ENCODE measurements at regions not wholly inside any gene's neighbourhood (a gene's known extent, or its start where the extent isn't known, plus 50 kb on each side); places are given as distances from the start of the nearest gene placed in this dataset.

GRCh38 chr17:72379516-72379915 lies 258.7 kb downstream of the SOX9 start:
- no peak for TF ChIP-seq CTCF (IDR thresholded peaks at IDR 0.05; ENCODE audit: unreplicated experiment)
- Mint-ChIP-seq H3K9me3 (ENCODE audit: unreplicated experiment) (no peaks in the 10 kb centered on the region), H3K27ac (ENCODE audit: unreplicated experiment) (no peak overlapping the region), H3K36me3 (ENCODE audit: low read depth, unreplicated experiment) (no peaks in the 10 kb centered on the region), H3K4me1 (ENCODE audit: unreplicated experiment) (peaks cover 4% of the 10 kb centered on the region), H3K27me3 (ENCODE audit: unreplicated experiment) (peaks cover 1% of the 10 kb centered on the region), H3K4me3 (ENCODE audit: unreplicated experiment) (no peak overlapping the region)
- no peak for DNase-seq (ENCODE audit: low spot score)

GRCh38 chr17:72380120-72380519 lies 259.3 kb downstream of the SOX9 start:
- Mint-ChIP-seq H3K9me3 (ENCODE audit: unreplicated experiment) (no peaks in the 10 kb centered on the region), H3K27me3 (ENCODE audit: unreplicated experiment) (peaks cover 1% of the 10 kb centered on the region), H3K4me1 (ENCODE audit: unreplicated experiment) (peaks cover 4% of the 10 kb centered on the region), H3K4me3 (ENCODE audit: unreplicated experiment) (no peak overlapping the region), H3K27ac (ENCODE audit: unreplicated experiment) (no peak overlapping the region), H3K36me3 (ENCODE audit: low read depth, unreplicated experiment) (no peaks in the 10 kb centered on the region)
- TF ChIP-seq CTCF (IDR thresholded peaks at IDR 0.05; ENCODE audit: unreplicated experiment), result no peak
- DNase-seq (ENCODE audit: low spot score), result no peak

GRCh38 chr17:72380737-72381136 lies 259.9 kb downstream of the SOX9 start:
- Mint-ChIP-seq H3K4me1 (ENCODE audit: unreplicated experiment) (peaks cover 4% of the 10 kb centered on the region), H3K27ac (ENCODE audit: unreplicated experiment) (no peak overlapping the region)

GRCh38 chr17:72381597-72382397 lies 261.0 kb downstream of the SOX9 start:
- TF ChIP-seq CTCF (IDR thresholded peaks at IDR 0.05; ENCODE audit: unreplicated experiment), result no peak
- H3K27me3 Mint-ChIP-seq (ENCODE audit: unreplicated experiment), result no peaks in the 10 kb centered on the region
- H3K36me3 Mint-ChIP-seq (ENCODE audit: low read depth, unreplicated experiment), result no peaks in the 10 kb centered on the region
- no peak overlapping the region for H3K4me3 Mint-ChIP-seq (ENCODE audit: unreplicated experiment)
- H3K9me3 Mint-ChIP-seq (ENCODE audit: unreplicated experiment), result no peaks in the 10 kb centered on the region
- H3K27ac Mint-ChIP-seq (ENCODE audit: unreplicated experiment), result no peak overlapping the region
- DNase-seq (ENCODE audit: low spot score), result no peak
- H3K4me1 Mint-ChIP-seq (ENCODE audit: unreplicated experiment), result peaks cover 4% of the 10 kb centered on the region

More at GRCh38 chr17:72380737-72381136, 259.9 kb downstream of the SOX9 start:
- Mint-ChIP-seq H3K36me3 (ENCODE audit: low read depth, unreplicated experiment) (no peaks in the 10 kb centered on the region), H3K9me3 (ENCODE audit: unreplicated experiment) (no peaks in the 10 kb centered on the region), H3K27me3 (ENCODE audit: unreplicated experiment) (peaks cover 1% of the 10 kb centered on the region), H3K4me3 (ENCODE audit: unreplicated experiment) (no peak overlapping the region)
- no peak for DNase-seq (ENCODE audit: low spot score)
- no peak for TF ChIP-seq CTCF (IDR thresholded peaks at IDR 0.05; ENCODE audit: unreplicated experiment)

- no peaks in the 10 kb centered on the region for H3K9me3 Mint-ChIP-seq (ENCODE audit: unreplicated experiment)
- DNase-seq (ENCODE audit: low spot score), result no peak
- no peak for TF ChIP-seq CTCF (IDR thresholded peaks at IDR 0.05; ENCODE audit: unreplicated experiment)
- peaks cover 4% of the 10 kb centered on the region for H3K4me1 Mint-ChIP-seq (ENCODE audit: unreplicated experiment)
- H3K36me3 Mint-ChIP-seq (ENCODE audit: low read depth, unreplicated experiment), result no peaks in the 10 kb centered on the region
- no peaks in the 10 kb centered on the region for H3K27me3 Mint-ChIP-seq (ENCODE audit: unreplicated experiment)
- H3K27ac Mint-ChIP-seq (ENCODE audit: unreplicated experiment), result no peak overlapping the region
- no peak overlapping the region for H3K4me3 Mint-ChIP-seq (ENCODE audit: unreplicated experiment)
Observed at GRCh38 chr17:72382971-72383722, 262.3 kb downstream of the SOX9 start.
